ENCODE measurements at regions not wholly inside any gene's neighbourhood (a gene's known extent, or its start where the extent isn't known, plus 50 kb on each side); places are given as distances from the start of the nearest gene placed in this dataset.

DNA sequence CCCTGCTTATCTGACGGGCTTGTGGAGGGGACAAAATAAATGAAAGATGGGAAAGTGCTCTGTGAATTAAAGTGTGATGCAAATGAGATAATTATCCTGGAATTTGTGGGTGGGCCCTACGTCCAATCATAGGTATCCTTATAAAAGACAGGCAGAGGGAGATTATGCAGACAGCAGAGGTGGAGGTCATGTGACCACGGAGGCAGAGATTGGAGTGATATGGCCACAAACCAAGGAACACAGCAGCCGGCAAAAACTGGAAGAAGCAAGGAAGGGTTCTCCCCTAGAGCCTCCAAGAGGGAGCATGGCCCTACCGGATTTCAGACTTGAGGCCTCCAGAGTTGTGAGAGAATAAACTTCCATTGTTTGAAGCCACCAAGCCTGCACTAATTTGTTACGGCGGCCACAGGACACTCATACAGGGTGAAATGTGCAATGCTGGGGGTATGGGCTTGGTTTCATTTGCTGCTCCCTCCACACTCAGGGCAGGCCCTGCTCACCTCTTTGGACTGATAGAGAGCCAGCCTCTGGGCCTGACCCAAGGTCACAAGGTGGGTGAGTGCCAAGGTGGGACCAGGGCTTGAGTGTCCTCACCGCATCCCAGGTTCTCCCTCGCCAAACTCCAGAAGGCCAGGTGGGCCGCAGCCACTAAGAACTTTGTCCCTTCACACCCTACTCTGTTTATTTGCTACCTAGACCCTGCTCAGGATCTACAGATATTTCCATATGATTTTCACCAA lies 149.6 kb upstream of the TNRC6C start:
- no peak for TF ChIP-seq EZH2phosphoT487 (IDR thresholded peaks at IDR 0.05; ENCODE audit: borderline replicate concordance, low read length)
- TF ChIP-seq, protein P1, sequence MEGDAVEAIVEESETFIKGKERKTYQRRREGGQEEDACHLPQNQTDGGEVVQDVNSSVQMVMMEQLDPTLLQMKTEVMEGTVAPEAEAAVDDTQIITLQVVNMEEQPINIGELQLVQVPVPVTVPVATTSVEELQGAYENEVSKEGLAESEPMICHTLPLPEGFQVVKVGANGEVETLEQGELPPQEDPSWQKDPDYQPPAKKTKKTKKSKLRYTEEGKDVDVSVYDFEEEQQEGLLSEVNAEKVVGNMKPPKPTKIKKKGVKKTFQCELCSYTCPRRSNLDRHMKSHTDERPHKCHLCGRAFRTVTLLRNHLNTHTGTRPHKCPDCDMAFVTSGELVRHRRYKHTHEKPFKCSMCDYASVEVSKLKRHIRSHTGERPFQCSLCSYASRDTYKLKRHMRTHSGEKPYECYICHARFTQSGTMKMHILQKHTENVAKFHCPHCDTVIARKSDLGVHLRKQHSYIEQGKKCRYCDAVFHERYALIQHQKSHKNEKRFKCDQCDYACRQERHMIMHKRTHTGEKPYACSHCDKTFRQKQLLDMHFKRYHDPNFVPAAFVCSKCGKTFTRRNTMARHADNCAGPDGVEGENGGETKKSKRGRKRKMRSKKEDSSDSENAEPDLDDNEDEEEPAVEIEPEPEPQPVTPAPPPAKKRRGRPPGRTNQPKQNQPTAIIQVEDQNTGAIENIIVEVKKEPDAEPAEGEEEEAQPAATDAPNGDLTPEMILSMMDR (IDR thresholded peaks at IDR 0.05; ENCODE audit: low read depth, low read length, poor library complexity, severe bottlenecking) = no peak
- H3K4me1 ChIP-seq (ENCODE audit: control insufficient read depth, low read length) = no peaks in the 10 kb centered on the region
- H3K4me2 ChIP-seq (ENCODE audit: low read length) = no peak overlapping the region
- no peaks in the 10 kb centered on the region for H3K27me3 ChIP-seq (ENCODE audit: control insufficient read depth, low read length)
- no peaks in the 10 kb centered on the region for H3F3A ChIP-seq (ENCODE audit: control insufficient read depth, insufficient read depth)
- no peaks in the 10 kb centered on the region for H3K36me3 ChIP-seq (ENCODE audit: control insufficient read depth, low read length)
- H3K4me3 ChIP-seq (ENCODE audit: low read length) = no peak overlapping the region
- H4K20me1 ChIP-seq (ENCODE audit: control insufficient read depth, insufficient read depth, low read depth, low read length) = no peaks in the 10 kb centered on the region
- no peaks in the 10 kb centered on the region for H3K79me2 ChIP-seq (ENCODE audit: control insufficient read depth, low read length)
- H3K9me3 ChIP-seq (ENCODE audit: control insufficient read depth, insufficient read depth, low read length) = no peaks in the 10 kb centered on the region
- H3K27ac ChIP-seq (ENCODE audit: low read depth, low read length) = no peak overlapping the region
- no peaks in the 10 kb centered on the region for H3K9me2 ChIP-seq (replicated peaks; ENCODE audit: control insufficient read depth, low read length)

DNA sequence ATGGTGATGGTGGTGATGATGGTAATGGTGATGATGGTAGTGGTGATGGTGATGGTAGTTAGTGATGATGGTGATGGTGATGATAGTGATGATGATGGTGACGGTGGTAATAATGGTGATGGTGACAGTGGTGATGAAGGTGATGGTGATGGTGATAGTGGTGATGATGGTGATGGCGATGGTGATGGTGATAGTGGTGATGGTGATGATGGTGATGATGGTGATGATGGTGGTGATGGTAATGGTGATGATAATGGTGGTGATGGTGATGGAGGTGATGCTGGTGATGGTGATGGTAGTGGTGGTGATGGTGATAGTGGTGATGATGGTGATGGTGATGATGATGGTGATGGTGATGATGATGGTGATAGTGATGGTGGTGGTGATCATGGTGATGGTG lies 148.7 kb upstream of the TNRC6C start:
- Histone ChIP-seq H3K9me3 (ENCODE audit: control insufficient read depth, insufficient read depth, low read length) (no peaks in the 10 kb centered on the region), H3K4me1 (ENCODE audit: control insufficient read depth, low read length) (no peaks in the 10 kb centered on the region), H3K4me2 (ENCODE audit: low read length) (no peak overlapping the region), H3K36me3 (ENCODE audit: control insufficient read depth, low read length) (no peaks in the 10 kb centered on the region), H3K27me3 (ENCODE audit: control insufficient read depth, low read length) (no peaks in the 10 kb centered on the region), H3K9me2 (replicated peaks; ENCODE audit: control insufficient read depth, low read length) (no peaks in the 10 kb centered on the region), H4K20me1 (ENCODE audit: control insufficient read depth, insufficient read depth, low read depth, low read length) (no peaks in the 10 kb centered on the region), H3K79me2 (ENCODE audit: control insufficient read depth, low read length) (no peaks in the 10 kb centered on the region), H3K4me3 (ENCODE audit: low read length) (no peak overlapping the region), H3K27ac (ENCODE audit: low read depth, low read length) (no peak overlapping the region), H3F3A (ENCODE audit: control insufficient read depth, insufficient read depth) (no peaks in the 10 kb centered on the region)
- TF ChIP-seq, protein P1 (IDR thresholded peaks at IDR 0.05; ENCODE audit: low read depth, low read length, poor library complexity, severe bottlenecking) = no peak

DNA sequence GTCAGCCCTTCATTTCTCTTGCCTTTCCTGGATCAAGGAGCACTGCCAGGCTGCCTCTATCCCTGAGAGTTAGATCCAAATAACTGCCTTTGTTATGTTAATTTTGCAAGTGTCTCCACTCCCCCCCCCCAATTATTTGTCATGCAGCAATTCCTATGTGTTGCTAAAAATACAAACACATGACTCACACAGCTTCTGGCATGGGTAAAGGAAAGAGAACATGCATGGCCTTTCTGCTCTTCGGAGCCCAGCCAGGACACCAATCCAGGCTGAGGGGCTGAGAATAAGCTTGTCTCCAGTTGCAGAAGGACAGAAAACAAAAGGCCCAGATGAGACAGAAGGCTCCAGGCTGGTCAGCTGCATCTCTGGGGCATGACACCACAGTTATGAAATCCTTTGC lies 148.0 kb upstream of the TNRC6C start:
- Histone ChIP-seq H3K79me2 (ENCODE audit: control insufficient read depth, low read length) (no peaks in the 10 kb centered on the region), H3K4me3 (ENCODE audit: low read length) (no peak overlapping the region), H3K27ac (ENCODE audit: low read depth, low read length) (no peak overlapping the region), H3K4me1 (ENCODE audit: control insufficient read depth, low read length) (no peaks in the 10 kb centered on the region), H4K20me1 (ENCODE audit: control insufficient read depth, insufficient read depth, low read depth, low read length) (no peaks in the 10 kb centered on the region), H3K9me2 (replicated peaks; ENCODE audit: control insufficient read depth, low read length) (no peaks in the 10 kb centered on the region), H3K4me2 (ENCODE audit: low read length) (no peak overlapping the region), H3K27me3 (ENCODE audit: control insufficient read depth, low read length) (no peaks in the 10 kb centered on the region), H3K9me3 (ENCODE audit: control insufficient read depth, insufficient read depth, low read length) (no peaks in the 10 kb centered on the region), H3K36me3 (ENCODE audit: control insufficient read depth, low read length) (no peaks in the 10 kb centered on the region), H3F3A (ENCODE audit: control insufficient read depth, insufficient read depth) (no peaks in the 10 kb centered on the region)
- no peak for TF ChIP-seq EZH2phosphoT487 (IDR thresholded peaks at IDR 0.05; ENCODE audit: borderline replicate concordance, low read length)
- TF ChIP-seq, protein P1 (IDR thresholded peaks at IDR 0.05; ENCODE audit: low read depth, low read length, poor library complexity, severe bottlenecking) = no peak
